GM18858 (cell line): ENCODE measurements at regions not wholly inside any gene's neighbourhood (a gene's known extent, or its start where the extent isn't known, plus 50 kb on each side); places are given as distances from the start of the nearest gene placed in this dataset.
"Not testable (repeated sequence)": the region's sequence is repeated elsewhere in the genome, so short reads cannot be mapped to it uniquely, and the experiment has no call there.

ENCODE experiments used
- ATAC-seq: cut with Tn5 transposase; IDR thresholded peaks from one replicate; pipeline ENCODE4 v1.9.1; 2021; ENCODE audit not compliant: unreplicated experiment

DNA sequence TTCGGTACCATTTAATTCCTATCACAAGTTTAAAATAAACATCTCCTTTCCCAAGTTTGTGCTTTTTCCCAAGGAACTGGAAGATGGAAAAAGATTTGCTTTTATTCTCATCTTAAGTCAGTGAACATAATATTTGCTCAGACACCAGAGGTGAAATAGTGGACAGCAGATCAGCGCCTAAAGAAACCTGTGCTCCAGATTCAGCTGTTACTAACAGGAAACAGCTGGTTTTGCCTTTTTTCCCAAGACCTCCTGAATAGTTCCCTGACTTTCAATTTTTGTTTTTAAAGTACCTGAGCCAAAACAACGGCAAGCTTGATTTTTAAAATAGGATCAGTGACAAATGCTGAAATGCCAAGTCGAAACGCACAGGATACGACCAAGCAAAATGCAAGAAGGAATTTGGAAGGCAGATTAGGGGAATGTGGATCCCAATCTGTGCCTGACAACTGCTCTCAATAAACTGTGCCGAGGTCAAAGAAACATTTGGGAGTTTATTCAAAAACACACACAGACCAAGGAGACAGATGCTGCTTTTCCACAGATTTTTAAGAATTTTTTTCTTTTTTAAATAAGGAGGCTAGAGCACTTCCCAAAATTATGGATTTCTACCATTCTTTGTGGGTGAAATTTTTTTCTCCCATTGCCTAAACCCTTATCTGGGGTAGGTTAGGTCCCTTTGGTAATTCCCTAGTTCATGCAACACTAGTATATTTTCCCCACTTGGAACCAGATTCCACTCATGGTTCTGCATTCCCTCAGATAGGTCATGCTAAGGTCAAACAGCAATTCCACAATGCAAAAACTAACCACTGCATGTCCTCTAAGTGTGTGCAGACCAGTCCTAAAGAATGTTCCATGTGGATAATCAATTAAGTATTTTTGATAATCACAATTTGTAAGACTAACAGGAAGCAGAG is 121.5 kb upstream of the PDE1A start:
- no peak for ATAC-seq

DNA sequence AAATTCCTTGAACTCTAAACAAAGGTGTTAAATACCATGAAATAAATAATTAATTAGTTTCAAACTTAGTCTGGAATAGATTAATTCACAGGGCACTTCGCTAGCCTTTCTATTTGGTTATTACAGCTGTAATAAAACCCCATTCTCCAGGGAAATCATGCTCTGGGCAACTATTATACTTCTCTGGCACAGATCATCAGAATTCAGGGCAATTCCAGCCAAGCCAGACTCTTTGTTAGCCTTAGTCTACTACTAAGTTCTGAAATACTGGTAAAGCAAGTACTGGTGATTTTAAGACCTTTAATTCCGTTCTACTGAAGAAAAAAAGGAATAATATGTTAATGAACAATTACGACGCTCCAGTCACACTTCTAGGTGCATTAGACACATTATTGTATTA is 123.4 kb upstream of the PDE1A start:
- ATAC-seq = no peak

DNA sequence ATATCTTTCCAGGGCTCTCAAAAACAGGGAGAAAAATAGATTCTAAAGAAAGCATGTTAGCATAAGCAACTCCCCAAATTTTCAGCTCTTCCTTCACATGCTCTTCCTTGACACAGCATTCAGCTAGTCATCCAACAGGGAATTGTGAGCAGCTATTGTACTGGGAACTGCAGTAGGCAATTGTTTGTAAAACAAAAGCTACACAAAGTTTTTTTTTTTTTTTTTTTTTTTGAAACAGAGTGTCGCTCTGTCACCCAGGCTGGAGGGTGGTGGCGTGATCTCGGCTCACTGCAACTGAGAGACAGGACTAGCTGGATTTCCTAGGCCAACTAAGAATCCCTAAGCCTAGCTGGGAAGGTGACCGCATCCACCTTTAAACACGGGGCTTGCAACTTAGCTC is 125.4 kb upstream of the PDE1A start:
- ATAC-seq = not testable (repeated sequence)

DNA sequence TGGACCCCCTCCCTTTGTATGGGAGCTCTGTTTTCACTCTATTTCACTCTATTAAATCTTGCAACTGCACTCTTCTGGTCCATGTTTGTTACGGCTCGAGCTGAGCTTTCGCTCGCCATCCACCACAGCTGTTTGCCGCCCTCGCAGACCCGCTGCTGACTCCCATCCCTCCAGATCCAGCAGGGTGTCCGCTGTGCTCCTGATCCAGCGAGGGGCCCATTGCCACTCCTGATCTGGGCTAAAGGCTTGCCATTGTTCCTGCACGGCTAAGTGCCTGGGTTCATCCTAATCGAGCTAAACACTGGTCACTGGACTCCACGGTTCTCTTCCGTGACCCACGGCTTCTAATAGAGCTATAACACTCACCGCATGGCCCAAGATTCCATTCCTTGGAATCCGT is 125.9 kb upstream of the PDE1A start:
- ATAC-seq = not testable (repeated sequence)

DNA sequence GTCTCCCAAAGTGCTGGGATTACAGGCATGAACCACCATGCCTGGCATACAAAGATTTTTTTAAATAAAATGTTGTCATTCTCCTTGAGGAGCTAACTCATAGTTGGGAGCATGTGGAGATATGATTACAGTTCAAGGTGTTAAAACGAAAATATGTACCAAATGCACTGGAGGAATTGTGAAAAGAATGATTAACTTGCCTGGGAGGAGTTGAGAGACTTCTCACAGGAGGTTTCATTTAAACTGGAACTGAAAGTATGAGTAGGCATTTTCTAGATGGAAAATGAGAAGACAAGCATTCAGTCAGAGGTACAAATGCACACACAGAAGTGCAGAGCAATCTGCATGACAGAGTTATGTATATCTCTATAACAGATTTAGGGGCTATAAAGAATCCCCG is 126.6 kb upstream of the PDE1A start:
- peak; percentile 99 for ATAC-seq

DNA sequence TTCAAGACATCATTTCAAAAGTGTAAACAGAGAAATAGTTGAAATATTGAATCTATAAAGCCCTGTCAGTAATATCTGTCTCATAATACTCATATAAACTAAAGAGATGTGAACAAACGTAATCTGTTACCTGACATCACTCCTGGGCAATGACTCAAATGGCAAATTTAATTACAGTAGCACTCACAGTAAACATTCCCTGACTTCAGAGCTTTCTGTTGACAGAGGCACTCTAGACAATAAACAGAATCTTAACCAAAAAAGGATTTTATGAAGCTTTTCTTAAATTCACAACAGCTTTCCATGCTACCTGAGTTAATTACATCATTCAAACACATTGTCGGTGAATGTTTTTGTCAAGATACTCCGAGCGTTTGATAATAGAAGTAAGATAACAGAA is 128.1 kb upstream of the PDE1A start:
- ATAC-seq = no peak

DNA sequence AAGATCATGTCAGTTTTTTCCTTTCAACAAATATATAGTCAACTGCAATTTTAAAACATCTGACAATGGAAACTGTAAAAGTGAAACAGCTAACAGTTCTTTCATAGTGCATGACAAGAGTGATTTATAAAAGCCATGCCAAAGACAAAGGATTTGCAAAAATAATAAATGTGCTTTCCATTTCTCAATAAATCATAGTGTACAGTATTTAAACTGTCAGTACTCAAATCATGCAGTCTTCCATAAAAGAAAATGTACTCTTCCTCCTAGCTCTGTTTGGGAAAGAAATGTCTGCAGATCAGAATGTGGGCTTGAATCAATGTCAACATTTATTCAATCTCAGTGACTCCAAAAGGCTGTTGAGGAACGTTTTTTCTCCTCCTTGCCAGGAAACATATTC is 131.7 kb upstream of the PDE1A start:
- ATAC-seq = no peak

DNA sequence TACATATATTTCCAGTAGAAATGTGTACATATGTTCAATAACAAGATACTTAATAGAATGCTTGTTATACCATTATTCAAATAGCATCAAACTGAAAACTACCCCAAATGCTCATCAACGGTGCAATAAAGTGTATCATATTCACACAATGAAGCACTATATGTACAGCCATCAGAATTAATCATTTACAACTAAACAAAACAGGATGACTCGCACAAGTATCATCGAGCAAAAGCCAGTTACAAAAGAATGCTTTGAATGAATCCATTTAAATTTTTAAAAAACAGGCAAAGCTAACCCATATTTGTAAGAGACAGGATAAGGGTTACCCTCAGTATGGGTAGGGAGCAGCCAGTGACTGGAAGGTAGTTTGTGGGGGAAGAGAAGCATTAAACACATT is 132.8 kb upstream of the PDE1A start:
- no peak for ATAC-seq

DNA sequence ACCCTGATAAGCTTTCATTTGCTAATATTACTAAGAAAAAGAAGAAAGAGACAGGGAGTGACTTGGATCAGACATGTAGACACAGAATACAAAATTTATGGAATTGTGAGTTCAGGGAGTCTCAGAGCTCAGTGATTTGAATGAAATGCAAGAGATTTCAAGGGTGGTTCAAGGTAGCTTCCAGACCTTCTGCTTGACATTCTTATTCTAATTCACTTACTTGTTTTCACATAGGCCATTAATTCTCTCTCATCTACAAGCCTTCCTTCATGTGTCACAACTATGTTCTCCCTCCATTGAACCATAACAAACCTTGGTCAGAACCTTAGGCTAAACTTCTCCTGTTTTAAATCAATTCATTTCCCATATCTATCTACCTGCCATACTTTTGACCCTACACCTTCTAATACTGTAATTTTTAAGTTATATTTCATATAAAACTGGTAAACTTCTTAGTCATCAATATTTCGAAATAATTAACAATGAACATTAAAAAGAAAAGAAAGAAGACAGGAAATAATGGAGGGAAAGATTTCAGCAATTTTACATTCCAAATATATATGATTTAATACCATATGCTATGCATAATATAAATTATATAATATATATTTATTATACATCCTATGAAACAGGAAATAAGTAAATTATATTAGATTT is 139.2 kb upstream of the PDE1A start:
- no peak for ATAC-seq

DNA sequence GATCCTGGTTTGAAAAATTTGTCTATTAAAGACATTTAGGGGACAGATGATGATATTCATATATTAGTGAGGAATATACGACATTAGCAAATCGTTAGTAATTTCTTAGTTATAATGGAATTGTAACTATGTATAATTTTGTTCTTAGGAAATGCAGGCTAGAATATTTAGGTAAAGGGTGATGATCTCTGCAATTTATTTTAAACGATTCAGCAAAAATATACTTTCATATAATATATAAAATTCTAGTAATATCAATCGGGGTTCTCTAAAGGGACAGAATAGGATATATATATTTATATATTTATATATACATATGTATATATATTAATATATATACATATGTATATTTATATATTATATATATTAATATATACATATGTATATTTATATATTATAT is 142.5 kb upstream of the DNAJC10 start:
- ATAC-seq = no peak

DNA sequence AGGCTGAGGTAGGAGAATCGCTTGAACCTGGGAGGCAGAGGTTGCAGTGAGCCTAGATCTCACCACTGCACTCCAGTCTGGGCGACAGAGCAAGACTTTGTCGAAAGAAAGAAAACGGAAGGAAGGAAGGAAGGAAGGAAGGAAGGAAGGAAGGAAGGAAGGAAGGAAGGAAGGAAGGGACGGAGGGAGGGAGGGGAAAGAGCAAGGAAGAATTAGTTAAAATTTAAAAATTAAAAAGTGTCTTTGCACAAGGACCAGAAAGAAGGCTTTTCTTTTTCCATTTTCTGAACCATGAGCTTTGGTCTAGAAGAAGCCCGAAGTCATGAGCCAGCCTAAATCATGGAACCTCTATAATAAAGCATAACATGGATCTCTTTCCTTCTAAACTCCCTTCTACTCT is 138.2 kb upstream of the DNAJC10 start:
- no peak for ATAC-seq

DNA sequence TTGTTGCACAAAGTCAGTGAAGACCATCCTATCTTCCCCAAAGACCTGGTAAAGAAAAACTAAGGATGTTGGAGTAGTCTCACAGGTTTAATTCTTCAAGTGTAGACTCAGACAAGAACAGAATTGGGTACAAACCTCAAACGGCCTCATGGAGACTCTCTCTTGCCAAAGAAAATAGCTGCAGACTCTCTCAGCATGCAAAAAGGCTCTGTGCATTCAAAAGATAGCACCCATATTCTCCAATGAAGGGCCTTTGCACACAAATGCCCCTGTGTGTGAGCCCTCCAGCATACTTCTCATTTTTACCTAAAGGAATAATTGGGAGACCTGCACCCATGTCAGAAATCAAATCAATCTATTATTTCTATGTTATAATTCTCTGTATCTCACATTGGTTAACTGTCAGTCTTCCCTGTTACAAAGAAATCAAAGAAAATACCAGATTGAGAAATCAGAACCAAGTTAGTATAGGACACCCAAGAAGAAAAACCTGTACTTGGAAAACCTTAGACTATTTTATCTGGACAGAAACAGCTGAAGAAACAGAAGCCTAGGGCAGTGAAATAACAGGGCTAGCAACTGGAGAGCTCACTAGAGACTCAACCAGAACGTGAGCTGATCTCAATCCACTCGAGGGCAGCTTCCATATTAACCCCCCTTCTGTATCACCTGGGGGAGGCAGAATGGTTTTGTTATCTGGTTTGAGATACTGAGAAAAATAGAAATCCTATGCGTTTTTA is 134.7 kb upstream of the DNAJC10 start:
- ATAC-seq = no peak

DNA sequence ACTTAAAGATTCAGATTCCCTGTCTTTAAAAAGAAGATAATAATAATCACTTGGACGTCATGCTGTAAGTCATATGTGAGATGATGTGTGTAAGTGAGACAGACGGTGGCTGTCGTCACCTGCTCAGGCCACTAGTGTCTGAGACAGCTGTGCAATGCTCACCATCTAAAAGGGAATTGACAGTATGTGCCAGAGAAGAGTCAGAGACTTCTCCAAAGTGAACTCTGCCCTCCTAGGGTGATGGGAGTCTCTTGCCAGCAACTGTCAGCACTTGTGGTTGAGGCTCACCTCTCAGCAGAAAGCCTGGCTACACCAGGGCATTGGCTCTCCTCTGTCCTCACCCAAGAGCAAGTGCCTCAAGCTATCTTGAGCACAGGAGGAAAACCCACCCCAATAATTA is 131.6 kb upstream of the DNAJC10 start:
- ATAC-seq = no peak

DNA sequence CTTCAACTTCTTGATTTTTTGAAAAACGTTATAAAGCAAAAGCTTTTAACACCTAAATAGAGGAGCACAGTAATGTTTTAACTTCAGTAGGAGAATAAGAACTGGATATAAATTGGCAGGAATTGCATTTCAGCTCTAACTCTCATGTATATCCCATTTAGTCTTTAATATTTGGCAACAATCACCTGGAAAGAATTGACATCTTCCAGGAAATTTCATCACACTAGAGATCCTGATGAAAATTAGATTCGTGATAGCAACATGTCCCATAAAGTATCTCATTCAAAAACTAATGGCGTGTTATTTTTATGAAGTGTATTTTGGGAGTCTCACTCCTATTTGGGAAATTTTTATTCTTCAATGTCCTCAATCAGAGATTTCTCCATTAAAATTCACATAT is 131.1 kb upstream of the DNAJC10 start:
- ATAC-seq = no peak

DNA sequence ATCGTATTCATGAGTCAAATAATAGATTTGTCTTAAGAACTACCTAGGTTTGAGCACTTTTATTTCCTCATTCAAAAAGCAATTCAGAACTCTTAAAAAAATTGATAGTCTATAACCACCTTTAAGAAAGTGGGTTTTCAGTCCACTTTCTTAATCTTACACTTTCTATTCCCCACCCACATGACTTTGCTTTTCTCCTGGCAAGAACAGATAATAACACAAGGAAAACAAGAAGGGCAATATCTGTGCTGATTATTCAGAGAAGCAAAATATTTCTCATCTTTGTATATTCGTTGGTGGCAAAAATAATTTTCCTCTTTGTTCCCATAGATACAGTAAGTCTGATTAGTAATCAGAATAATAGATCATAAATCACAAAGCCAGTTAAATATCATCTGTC is 130.6 kb upstream of the DNAJC10 start:
- ATAC-seq = no peak

DNA sequence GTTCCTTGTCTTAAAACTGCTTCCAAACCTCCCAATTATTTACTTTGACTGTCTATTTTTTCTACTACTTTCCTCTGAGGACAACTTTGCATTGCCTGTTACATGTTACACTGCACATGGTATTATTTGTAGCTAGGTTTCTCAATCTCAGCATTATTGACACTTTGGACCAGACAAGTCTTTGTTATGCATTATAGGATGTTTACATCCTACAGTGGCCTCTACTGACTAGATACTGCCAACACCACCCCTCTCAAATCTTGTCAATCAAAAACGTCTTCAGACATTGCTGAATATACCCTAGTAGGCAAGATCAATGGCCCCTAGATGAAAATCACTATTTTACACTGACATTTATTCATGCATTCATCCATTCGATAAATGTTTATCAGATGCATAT is 129.6 kb upstream of the DNAJC10 start:
- peak; percentile 44 for ATAC-seq

DNA sequence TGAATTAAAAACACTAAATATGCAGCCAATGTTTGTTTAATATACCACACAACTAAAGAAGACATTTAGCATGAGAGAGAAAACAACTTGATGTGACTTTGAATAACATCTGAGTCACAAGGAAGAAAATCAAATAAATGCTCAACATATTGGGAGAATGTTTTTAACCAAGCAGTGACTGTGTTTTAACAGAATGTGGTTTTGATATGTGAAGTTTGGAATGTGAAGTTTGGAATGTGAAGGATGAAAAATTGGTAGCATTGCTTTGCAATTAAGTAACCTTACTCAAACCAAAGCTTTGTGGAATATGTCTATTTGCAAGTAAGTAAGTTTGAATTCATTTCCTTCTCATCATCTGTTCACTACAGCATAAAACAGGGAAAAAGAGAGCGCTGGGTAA is 128.2 kb upstream of the DNAJC10 start:
- no peak for ATAC-seq

DNA sequence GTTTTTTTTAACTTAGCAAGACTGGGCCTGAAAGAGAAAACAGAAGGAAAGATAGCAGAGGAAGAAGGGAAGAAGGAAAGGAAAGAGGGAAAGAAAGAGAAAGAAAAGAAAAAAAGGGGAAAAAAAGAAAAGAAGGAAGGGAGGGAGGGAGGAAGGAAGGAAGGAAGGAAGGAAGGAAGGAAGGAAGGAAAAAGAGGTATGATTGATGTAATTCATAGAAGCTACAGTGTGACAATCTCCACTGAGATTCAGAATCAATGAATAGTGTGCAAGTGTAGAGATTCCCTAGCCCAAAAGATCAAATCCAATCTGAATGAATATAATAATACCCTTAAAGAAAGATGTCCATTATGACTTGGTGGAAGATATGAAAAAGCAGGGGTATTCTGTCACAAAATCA is 126.9 kb upstream of the DNAJC10 start:
- no peak for ATAC-seq

DNA sequence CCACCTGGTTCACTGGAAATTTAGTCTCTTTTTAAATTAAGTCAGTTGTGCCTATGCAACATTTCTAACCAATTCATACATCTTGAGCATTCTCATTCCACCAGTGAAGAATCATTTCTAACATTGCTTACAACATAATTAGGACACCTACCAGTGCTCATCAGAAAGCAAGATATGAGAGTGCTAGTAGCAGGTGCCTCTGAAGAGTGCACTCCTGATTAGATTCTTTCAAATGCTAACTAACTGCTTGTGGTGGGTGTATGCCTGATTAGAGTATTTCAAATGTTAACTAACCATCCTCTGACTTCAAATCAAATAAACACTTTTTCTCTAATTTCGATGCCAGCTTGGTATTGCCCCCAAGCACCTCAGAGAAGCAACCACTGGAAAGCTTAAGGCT is 124.3 kb upstream of the DNAJC10 start:
- no peak for ATAC-seq

DNA sequence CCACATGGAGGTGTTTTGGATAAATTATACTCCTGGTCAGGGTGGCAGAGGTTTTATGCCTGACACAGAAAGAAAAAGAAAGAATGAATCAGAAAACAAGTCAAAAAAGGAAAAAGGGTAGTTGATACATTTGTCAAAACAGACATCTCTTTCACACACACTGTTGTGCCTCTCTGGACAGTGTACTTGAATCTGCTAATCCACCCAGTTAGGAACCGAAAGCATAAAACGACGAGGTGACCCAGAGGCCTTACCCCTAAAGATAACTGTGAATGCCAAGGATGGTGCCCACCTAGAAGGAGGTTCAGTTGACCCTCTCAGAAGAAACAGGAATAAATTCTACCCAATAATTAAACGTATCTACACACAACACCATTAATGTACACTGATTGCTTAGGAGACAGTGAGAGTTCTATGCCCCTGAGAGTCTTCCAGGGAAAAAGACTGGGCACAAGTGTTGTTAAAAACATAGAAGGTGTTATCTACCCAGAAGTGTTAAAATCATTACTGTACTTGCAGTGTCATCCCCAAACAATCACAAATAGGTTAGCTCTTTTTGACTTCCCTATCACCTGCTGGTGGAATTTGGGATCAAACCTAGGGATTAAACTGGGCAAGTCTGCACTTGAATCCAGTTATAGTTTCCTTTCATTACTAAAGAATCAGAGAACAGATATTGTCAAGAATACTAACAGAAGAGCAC is 123.2 kb upstream of the DNAJC10 start:
- no peak for ATAC-seq

DNA sequence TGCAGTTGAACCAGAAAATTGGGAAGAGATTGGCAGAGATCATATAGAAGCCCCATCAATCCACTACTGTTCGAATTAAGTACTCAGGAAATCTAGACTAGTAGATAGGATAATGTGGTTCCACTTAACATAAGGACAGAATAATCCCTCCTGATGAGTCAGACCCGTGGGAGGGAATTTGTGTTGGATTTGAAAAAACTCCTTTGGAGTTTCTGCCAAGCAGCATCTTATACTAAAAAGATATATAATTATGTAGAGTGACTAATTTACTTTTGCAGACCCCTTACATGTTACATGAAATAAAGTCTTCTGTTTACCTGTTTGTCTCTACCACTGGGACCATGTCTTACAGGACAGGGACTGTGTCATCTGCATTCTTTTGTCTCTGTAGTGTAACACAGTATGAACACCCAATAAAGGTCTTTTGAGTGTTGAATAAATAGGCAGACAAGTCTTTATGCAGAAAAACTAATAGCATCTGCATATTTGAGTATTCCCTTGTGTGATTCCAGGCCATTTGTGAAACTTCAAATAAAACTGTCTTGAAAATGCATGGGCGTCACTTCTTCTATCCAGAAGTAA is 122.6 kb upstream of the DNAJC10 start:
- no peak for ATAC-seq
